ENCODE measurements at regions not wholly inside any gene's neighbourhood (a gene's known extent, or its start where the extent isn't known, plus 50 kb on each side); places are given as distances from the start of the nearest gene placed in this dataset.

- ATAC-seq: no peak
- BruUV-seq (replicated peaks): no TSS peak
- intact Hi-C loops (cut with micrococcal nuclease): no loop called here
Observed at GRCh38 chr4:170868170-170868569, 778.4 kb upstream of the AADAT start.

More at GRCh38 chr4:170868170-170868569, 778.4 kb upstream of the AADAT start:
- H3K4me3 ChIP-seq (replicated peaks in 1 of 2; ENCODE audit: low read depth in 1 of 2, low read length in 2 of 2): no peak overlapping the region
- ChIA-PET RAD21 (ENCODE audit: low non-redundant PET in 1 of 2, low total read pairs in 2 of 2, uncharacterized antibody in 2 of 2, unreplicated experiment in 2 of 2) (no interaction called here), CTCF (no interaction called here), POLR2A (no interaction called here)
- no peaks in the 10 kb centered on the region for H3K36me3 ChIP-seq (ENCODE audit: control insufficient read depth in 1 of 2, insufficient read depth in 2 of 2, low read length in 2 of 2)
- no peak overlapping the region for H3K9ac ChIP-seq (ENCODE audit: low read length)
- H3K27me3 ChIP-seq (ENCODE audit: insufficient read depth, low read length): no peaks in the 10 kb centered on the region
- no peak overlapping the region for H3K4me2 ChIP-seq (ENCODE audit: low read length)
- no peak for DNase-seq (ENCODE audit: low read depth, low spot score)
- H3K79me2 ChIP-seq (ENCODE audit: insufficient read depth, low read length): no peaks in the 10 kb centered on the region
- H2AFZ ChIP-seq (ENCODE audit: low read depth, low read length, poor library complexity, severe bottlenecking): no peak overlapping the region
- no peaks in the 10 kb centered on the region for H3K9me2 ChIP-seq (ENCODE audit: insufficient read depth)
- H4K20me1 ChIP-seq (ENCODE audit: insufficient read depth): no peaks in the 10 kb centered on the region
- TF ChIP-seq POLR2A (IDR thresholded peaks at IDR 0.05; ENCODE audit: borderline replicate concordance, extremely low read depth, insufficient read depth, insufficient read length): no peak
- no peak for TF ChIP-seq RAD21 (IDR thresholded peaks at IDR 0.05; ENCODE audit: low read depth)
- no peak for TF ChIP-seq ZNF274 (IDR thresholded peaks at IDR 0.05; ENCODE audit: low read depth, low read length)
- no peak for TF ChIP-seq EZH2phosphoT487 (IDR thresholded peaks at IDR 0.05; ENCODE audit: borderline replicate concordance)
- no peak for TF ChIP-seq TCF7L2 (IDR thresholded peaks at IDR 0.05; ENCODE audit: borderline replicate concordance, extremely low read depth, insufficient read depth, insufficient read length)
- TF ChIP-seq SRF (IDR thresholded peaks at IDR 0.05; ENCODE audit: low read depth): no peak
- TF ChIP-seq CEBPB (IDR thresholded peaks at IDR 0.05; ENCODE audit: low read depth): no peak
- TF ChIP-seq CBX3 (IDR thresholded peaks at IDR 0.05; ENCODE audit: low read depth): no peak
- TF ChIP-seq, protein P1, sequence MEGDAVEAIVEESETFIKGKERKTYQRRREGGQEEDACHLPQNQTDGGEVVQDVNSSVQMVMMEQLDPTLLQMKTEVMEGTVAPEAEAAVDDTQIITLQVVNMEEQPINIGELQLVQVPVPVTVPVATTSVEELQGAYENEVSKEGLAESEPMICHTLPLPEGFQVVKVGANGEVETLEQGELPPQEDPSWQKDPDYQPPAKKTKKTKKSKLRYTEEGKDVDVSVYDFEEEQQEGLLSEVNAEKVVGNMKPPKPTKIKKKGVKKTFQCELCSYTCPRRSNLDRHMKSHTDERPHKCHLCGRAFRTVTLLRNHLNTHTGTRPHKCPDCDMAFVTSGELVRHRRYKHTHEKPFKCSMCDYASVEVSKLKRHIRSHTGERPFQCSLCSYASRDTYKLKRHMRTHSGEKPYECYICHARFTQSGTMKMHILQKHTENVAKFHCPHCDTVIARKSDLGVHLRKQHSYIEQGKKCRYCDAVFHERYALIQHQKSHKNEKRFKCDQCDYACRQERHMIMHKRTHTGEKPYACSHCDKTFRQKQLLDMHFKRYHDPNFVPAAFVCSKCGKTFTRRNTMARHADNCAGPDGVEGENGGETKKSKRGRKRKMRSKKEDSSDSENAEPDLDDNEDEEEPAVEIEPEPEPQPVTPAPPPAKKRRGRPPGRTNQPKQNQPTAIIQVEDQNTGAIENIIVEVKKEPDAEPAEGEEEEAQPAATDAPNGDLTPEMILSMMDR (IDR thresholded peaks at IDR 0.05 in 2 of 3, conservative IDR thresholded peaks at IDR 0.05 in 1 of 3; ENCODE audit: borderline replicate concordance in 1 of 3, insufficient read depth in 1 of 3, low read depth in 2 of 3, low read length in 2 of 3): no peak
- TF ChIP-seq YY1 (IDR thresholded peaks at IDR 0.05; ENCODE audit: extremely low read depth, insufficient replicate concordance, low read depth, low read length): no peak
- no peak for TF ChIP-seq EZH2 (IDR thresholded peaks at IDR 0.05)
- no peak for TF ChIP-seq MAX (IDR thresholded peaks at IDR 0.05)
- no peak for TF ChIP-seq POLR2AphosphoS5 (IDR thresholded peaks at IDR 0.05; ENCODE audit: low read depth, low read length)
- TF ChIP-seq, protein P2, sequence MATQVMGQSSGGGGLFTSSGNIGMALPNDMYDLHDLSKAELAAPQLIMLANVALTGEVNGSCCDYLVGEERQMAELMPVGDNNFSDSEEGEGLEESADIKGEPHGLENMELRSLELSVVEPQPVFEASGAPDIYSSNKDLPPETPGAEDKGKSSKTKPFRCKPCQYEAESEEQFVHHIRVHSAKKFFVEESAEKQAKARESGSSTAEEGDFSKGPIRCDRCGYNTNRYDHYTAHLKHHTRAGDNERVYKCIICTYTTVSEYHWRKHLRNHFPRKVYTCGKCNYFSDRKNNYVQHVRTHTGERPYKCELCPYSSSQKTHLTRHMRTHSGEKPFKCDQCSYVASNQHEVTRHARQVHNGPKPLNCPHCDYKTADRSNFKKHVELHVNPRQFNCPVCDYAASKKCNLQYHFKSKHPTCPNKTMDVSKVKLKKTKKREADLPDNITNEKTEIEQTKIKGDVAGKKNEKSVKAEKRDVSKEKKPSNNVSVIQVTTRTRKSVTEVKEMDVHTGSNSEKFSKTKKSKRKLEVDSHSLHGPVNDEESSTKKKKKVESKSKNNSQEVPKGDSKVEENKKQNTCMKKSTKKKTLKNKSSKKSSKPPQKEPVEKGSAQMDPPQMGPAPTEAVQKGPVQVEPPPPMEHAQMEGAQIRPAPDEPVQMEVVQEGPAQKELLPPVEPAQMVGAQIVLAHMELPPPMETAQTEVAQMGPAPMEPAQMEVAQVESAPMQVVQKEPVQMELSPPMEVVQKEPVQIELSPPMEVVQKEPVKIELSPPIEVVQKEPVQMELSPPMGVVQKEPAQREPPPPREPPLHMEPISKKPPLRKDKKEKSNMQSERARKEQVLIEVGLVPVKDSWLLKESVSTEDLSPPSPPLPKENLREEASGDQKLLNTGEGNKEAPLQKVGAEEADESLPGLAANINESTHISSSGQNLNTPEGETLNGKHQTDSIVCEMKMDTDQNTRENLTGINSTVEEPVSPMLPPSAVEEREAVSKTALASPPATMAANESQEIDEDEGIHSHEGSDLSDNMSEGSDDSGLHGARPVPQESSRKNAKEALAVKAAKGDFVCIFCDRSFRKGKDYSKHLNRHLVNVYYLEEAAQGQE (IDR thresholded peaks at IDR 0.05; ENCODE audit: low read depth): no peak
- no peak for TF ChIP-seq JUND (IDR thresholded peaks at IDR 0.05)
- TF ChIP-seq SIN3A (IDR thresholded peaks at IDR 0.05; ENCODE audit: low read depth): no peak
- no peak for TF ChIP-seq ZFX (IDR thresholded peaks at IDR 0.05)
- no peaks in the 10 kb centered on the region for H3K4me1 ChIP-seq (ENCODE audit: control insufficient read depth in 1 of 2, insufficient read depth in 2 of 2, low read length in 2 of 2)
- H3K9me3 ChIP-seq (ENCODE audit: control insufficient read depth in 1 of 2, insufficient read depth in 1 of 2, low read depth in 1 of 2, low read length in 2 of 2): no peaks in the 10 kb centered on the region
- no peak overlapping the region for H3K27ac ChIP-seq (ENCODE audit: low read depth, low read length)
